Activated CD4-positive, alpha-beta T cell treated with anti-CD3 and anti-CD28 coated beads for 36 hours (primary cell): ENCODE measurements at regions not wholly inside any gene's neighbourhood (a gene's known extent, or its start where the extent isn't known, plus 50 kb on each side); places are given as distances from the start of the nearest gene placed in this dataset.

Experiments
- ATAC-seq: fragments of 200-7000 bp; cut with Tn5 transposase; one replicate; pipeline ENCODE4 v1.10.0; 2021; ENCODE audit warnings: mild to moderate bottlenecking, moderate library complexity
- CTCF ChIA-PET: fragments of 350-600 bp; sonication (Branson Sonifier 250); formaldehyde crosslinking; loops from one replicate; lab custom pipeline; 2021; ENCODE audit warnings: antibody characterized with exemption; lab: Charles Lee
- POLR2A ChIA-PET: fragments of 350-600 bp; sonication (Branson Sonifier 250); formaldehyde crosslinking; loops from one replicate; lab custom pipeline; 2021; ENCODE audit warnings: antibody characterized with exemption, inconsistent platforms; lab: Charles Lee
- DNase-seq: peaks from one replicate; pipeline ENCODE4 v3.0.0-alpha.2; 2020
- H3K27ac Mint-ChIP-seq: one replicate; pipeline ENCODE4 v1.8.0; 2021; ENCODE audit warnings: mixed read lengths
- H3K27me3 Mint-ChIP-seq: one replicate; pipeline ENCODE4 v1.8.0; 2021; ENCODE audit warnings: mixed read lengths
- H3K36me3 Mint-ChIP-seq: one replicate; pipeline ENCODE4 v1.8.0; 2021; ENCODE audit warnings: low read depth, mixed read lengths
- H3K4me1 Mint-ChIP-seq: one replicate; pipeline ENCODE4 v1.8.0; 2021; ENCODE audit warnings: mixed read lengths
- H3K4me3 Mint-ChIP-seq: one replicate; pipeline ENCODE4 v1.8.0; 2021; ENCODE audit warnings: mild to moderate bottlenecking, moderate library complexity, mixed read lengths
- H3K9me3 Mint-ChIP-seq: one replicate; pipeline ENCODE4 v1.8.0; 2021; ENCODE audit warnings: low read depth, mixed read lengths
- intact Hi-C, 2 experiments: fragments of 100-400 bp; cut with DNase I in 1 of 2; cut with micrococcal nuclease in 1 of 2; formaldehyde crosslinking; loops; one replicate each; pipeline versions ENCODE4 v1.14.2 to v1.15.1; 2022 to 2024; cut with DNase I, micrococcal nuclease

- no peak for DNase-seq
- Mint-ChIP-seq H3K27ac (no peak overlapping the region), H3K27me3 (no peaks in the 10 kb centered on the region), H3K4me1 (no peaks in the 10 kb centered on the region), H3K36me3 (no peaks in the 10 kb centered on the region), H3K9me3 (no peaks in the 10 kb centered on the region), H3K4me3 (no peak overlapping the region)
- ChIA-PET CTCF (interaction anchor here (0.6 to 0.8 kb wide), 2 partner anchors 12 to 1549 kb away, joined by 3 read pairs; no protein-coding TSS in a partner anchor), POLR2A (no interaction called here)
- intact Hi-C loops, result no loop called here
- ATAC-seq, result no peak
These were observed 455.3 kb upstream of the NAALADL2 start for GRCh38 chr3:174403831-174404230.

DNA sequence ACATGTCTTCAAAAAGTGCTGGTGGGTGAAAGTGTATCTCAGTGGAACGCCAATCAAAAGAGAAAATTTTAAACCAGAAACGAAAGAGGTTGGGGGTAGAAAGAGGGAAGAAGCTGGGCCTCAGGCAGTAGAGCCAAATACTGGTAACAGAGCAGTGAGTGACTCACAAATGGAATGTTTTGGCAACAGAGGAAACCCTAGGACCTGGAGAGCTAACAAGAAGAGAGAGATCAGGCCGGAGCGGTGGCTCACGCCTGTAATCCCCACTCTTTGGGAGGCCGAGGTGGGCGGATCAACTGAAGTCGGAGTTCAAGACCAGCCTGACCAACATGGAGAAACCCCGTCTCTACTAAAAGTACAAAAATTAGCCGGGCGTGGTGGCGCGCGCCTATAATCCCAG, 450.8 kb upstream of the NAALADL2 start:
- Mint-ChIP-seq H3K4me3 (no peak overlapping the region), H3K27me3 (no peaks in the 10 kb centered on the region), H3K27ac (no peak overlapping the region), H3K36me3 (no peaks in the 10 kb centered on the region), H3K9me3 (no peaks in the 10 kb centered on the region), H3K4me1 (no peaks in the 10 kb centered on the region)
- POLR2A ChIA-PET, result no interaction called here
- intact Hi-C loops, result no loop called here
- DNase-seq (no peak), ATAC-seq (no peak)
- CTCF ChIA-PET, result no interaction called here

DNA sequence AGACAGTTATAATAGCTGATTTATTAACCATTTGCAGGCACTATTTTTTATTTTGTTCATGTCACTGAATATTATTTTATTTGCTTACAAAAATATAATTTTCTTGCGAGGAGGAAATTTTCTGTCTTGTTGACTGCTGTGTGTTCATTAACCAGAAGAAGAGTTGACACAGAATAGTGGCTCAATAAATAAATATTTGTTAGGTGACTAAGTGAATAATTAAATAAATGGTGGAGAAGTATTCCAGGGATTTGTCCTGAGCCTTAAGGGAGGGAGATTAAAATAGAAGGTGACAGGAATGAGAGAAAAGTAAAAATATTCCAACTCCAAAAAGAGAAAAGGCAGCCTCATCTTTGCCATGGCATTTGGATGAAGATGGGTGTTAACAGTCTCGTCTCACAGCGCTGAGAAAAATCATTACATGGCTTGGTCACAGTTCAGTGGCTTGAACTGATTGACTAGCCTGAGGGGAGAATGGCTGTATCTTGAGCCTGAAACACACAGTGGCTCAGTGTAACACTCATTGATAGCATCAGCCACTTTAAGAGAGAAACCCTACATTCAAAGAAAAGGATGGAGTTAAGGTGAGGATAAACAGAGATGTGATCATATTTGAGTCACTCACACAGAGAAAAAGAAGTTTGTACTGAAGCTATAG, 449.9 kb upstream of the NAALADL2 start:
- no peaks in the 10 kb centered on the region for H3K4me1 Mint-ChIP-seq
- no peaks in the 10 kb centered on the region for H3K27me3 Mint-ChIP-seq
- H3K9me3 Mint-ChIP-seq, result no peaks in the 10 kb centered on the region
- intact Hi-C loops, result no loop called here
- POLR2A ChIA-PET, result no interaction called here
- ATAC-seq (no peak), DNase-seq (no peak)
- no peak overlapping the region for H3K27ac Mint-ChIP-seq
- H3K36me3 Mint-ChIP-seq, result no peaks in the 10 kb centered on the region
- H3K4me3 Mint-ChIP-seq, result no peak overlapping the region
- CTCF ChIA-PET, result interaction anchor here (1.5 kb wide), 1 partner anchor 16 kb away, joined by 3 read pairs; no protein-coding TSS in a partner anchor

- no peak for DNase-seq
- no peak overlapping the region for H3K4me3 Mint-ChIP-seq
- H3K27ac Mint-ChIP-seq, result no peak overlapping the region
- intact Hi-C loops, result no loop called here
- ChIA-PET POLR2A (no interaction called here), CTCF (no interaction called here)
- no peaks in the 10 kb centered on the region for H3K9me3 Mint-ChIP-seq
- H3K4me1 Mint-ChIP-seq, result no peaks in the 10 kb centered on the region
- no peak for ATAC-seq
- no peaks in the 10 kb centered on the region for H3K36me3 Mint-ChIP-seq
- H3K27me3 Mint-ChIP-seq, result no peaks in the 10 kb centered on the region
These were observed 445.8 kb upstream of the NAALADL2 start for GRCh38 chr3:174413062-174413912.

GRCh38 chr3:174414902-174415301, 444.2 kb upstream of the NAALADL2 start:
- H3K27ac Mint-ChIP-seq, result no peak overlapping the region
- no peak overlapping the region for H3K4me3 Mint-ChIP-seq
- ChIA-PET POLR2A (no interaction called here), CTCF (no interaction called here)
- intact Hi-C loops, result no loop called here
- no peaks in the 10 kb centered on the region for H3K9me3 Mint-ChIP-seq
- no peaks in the 10 kb centered on the region for H3K27me3 Mint-ChIP-seq
- DNase-seq, result no peak
- H3K4me1 Mint-ChIP-seq, result no peaks in the 10 kb centered on the region
- no peaks in the 10 kb centered on the region for H3K36me3 Mint-ChIP-seq
- ATAC-seq, result no peak

GRCh38 chr3:174417573-174417972, 441.6 kb upstream of the NAALADL2 start:
- no peak overlapping the region for H3K4me3 Mint-ChIP-seq
- H3K4me1 Mint-ChIP-seq, result no peaks in the 10 kb centered on the region
- H3K36me3 Mint-ChIP-seq, result no peaks in the 10 kb centered on the region
- POLR2A ChIA-PET, result no interaction called here
- no peaks in the 10 kb centered on the region for H3K27me3 Mint-ChIP-seq
- no peaks in the 10 kb centered on the region for H3K9me3 Mint-ChIP-seq
- no peak overlapping the region for H3K27ac Mint-ChIP-seq
- CTCF ChIA-PET, result no interaction called here
- ATAC-seq (no peak), DNase-seq (no peak)
- intact Hi-C loops, result no loop called here

DNA sequence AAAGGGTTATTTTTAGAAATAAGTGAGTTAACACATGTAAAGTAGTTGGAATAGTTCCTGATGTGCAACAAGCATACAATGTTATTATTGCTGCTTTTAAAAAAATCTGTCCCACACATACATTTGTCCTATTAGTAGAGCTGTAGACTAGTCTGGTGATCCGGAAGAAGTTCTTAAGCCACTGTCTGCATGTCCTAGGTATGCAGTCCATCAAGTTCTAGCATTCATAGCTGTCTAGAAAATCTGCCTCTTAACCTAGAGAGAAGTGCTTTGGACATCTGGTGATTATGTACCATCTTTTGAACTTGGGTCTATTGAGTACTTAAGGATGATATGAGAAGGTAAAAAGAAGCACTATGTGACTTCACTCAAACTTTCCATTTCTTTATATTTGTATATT, 439.9 kb upstream of the NAALADL2 start:
- no peak overlapping the region for H3K27ac Mint-ChIP-seq

DNA sequence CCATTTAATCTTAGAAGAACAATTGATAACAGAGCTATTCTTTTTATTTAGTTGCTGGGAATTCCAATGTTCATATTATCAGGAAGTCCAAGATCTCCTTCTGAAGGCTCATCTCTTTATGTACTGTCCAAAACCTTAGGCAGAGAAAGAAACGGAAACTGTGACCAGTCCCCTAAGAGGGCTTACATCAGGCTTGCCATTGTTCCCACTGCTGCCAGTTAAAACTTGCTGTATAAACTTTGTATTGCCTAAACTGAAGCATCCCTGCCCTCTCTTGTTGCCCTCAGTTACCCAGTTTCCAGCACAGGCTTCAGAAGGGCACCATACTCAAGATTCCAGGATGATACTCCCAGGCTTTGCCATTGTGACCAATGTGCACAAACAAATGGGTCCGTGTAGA, 435.2 kb upstream of the NAALADL2 start:
- Mint-ChIP-seq H3K36me3 (no peaks in the 10 kb centered on the region), H3K27me3 (no peaks in the 10 kb centered on the region), H3K4me3 (no peak overlapping the region), H3K4me1 (no peaks in the 10 kb centered on the region), H3K9me3 (no peaks in the 10 kb centered on the region), H3K27ac (no peak overlapping the region)
- DNase-seq (no peak), ATAC-seq (no peak)
- intact Hi-C loops, result no loop called here
- ChIA-PET CTCF (no interaction called here), POLR2A (no interaction called here)

More for the DNA sequence above, 439.9 kb upstream of the NAALADL2 start:
- intact Hi-C loops, result no loop called here
- Mint-ChIP-seq H3K36me3 (no peaks in the 10 kb centered on the region), H3K4me1 (no peaks in the 10 kb centered on the region), H3K4me3 (no peak overlapping the region), H3K27me3 (no peaks in the 10 kb centered on the region), H3K9me3 (no peaks in the 10 kb centered on the region)
- ChIA-PET POLR2A (no interaction called here), CTCF (no interaction called here)
- DNase-seq, result no peak
- ATAC-seq, result no peak

DNA sequence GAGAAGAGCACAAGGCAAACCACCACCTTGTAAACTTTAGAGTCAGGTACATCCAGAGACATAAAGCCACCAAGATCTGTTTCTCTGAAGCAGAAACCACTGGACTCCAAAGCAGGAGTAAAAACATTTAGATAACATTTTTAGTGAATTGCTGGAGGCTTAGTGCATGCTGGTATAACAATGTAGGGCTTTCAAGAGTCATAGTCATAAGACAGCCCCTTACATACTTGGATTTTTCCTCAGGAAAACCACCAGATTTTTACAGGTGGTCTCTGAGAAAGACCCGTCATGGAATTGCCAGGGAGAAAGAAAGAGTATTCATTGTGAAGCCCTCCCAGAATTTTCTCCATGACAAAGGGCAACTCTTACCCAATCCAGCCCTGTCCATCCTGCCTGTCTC, 434.5 kb upstream of the NAALADL2 start:
- Mint-ChIP-seq H3K36me3 (no peaks in the 10 kb centered on the region), H3K27me3 (no peaks in the 10 kb centered on the region), H3K4me3 (no peak overlapping the region), H3K9me3 (no peaks in the 10 kb centered on the region), H3K4me1 (no peaks in the 10 kb centered on the region), H3K27ac (no peak overlapping the region)
- DNase-seq, result no peak
- no peak for ATAC-seq
- intact Hi-C loops, result no loop called here
- POLR2A ChIA-PET, result no interaction called here
- CTCF ChIA-PET, result no interaction called here

GRCh38 chr3:174425422-174425821, 433.7 kb upstream of the NAALADL2 start:
- ATAC-seq (no peak), DNase-seq (no peak)
- no peaks in the 10 kb centered on the region for H3K4me1 Mint-ChIP-seq
- no peak overlapping the region for H3K4me3 Mint-ChIP-seq
- intact Hi-C loops, result no loop called here
- no peaks in the 10 kb centered on the region for H3K36me3 Mint-ChIP-seq
- CTCF ChIA-PET, result no interaction called here
- POLR2A ChIA-PET, result no interaction called here
- H3K27me3 Mint-ChIP-seq, result no peaks in the 10 kb centered on the region
- no peaks in the 10 kb centered on the region for H3K9me3 Mint-ChIP-seq
- no peak overlapping the region for H3K27ac Mint-ChIP-seq

DNA sequence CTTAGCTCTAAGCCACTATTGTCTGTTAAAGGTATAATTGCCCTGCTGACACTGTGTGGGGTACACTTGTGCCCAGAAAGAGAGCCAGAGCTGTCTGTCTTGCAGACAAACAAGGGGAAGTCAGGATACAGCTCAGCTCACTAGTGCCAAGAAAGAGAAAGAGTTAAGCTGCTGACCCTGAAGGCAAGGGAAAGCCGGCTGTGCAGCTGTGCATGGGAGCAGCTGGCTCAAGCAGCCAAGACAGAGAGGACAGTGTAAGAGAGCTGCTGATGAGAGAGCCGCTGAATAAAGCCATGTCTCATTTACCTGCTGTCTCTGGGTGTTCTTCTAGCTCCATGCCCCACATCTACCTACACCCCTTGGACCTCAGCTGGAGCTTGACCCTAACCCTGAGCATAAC, 428.1 kb upstream of the NAALADL2 start:
- POLR2A ChIA-PET, result no interaction called here
- CTCF ChIA-PET, result interaction anchor here (0.8 kb wide), 1 partner anchor 15 kb away, joined by 3 read pairs; no protein-coding TSS in a partner anchor
- Mint-ChIP-seq H3K27me3 (peaks cover 5% of the 10 kb centered on the region), H3K9me3 (no peaks in the 10 kb centered on the region), H3K4me3 (no peak overlapping the region), H3K27ac (no peak overlapping the region), H3K4me1 (no peaks in the 10 kb centered on the region), H3K36me3 (no peaks in the 10 kb centered on the region)
- no peak for DNase-seq
- intact Hi-C loops, result no loop called here
- no peak for ATAC-seq

DNA sequence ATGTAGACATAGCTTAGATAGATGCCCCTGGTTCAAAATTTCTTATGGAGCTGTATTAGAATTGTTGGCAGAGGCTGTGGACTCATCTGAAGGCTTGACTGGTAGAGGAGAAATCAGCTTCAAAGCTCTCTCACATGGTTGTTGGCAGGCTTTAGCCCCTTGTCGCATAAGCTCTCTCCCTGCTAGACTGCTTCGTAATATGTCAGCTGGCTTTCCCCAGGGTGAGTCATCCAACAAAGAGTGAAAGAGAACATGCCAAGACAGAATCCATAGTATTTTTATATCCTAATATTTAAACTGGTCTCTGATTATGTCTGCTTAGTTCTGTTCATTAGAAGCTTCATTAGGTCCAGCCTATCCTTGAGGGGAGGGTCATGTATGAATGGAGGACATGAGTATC, 427.4 kb upstream of the NAALADL2 start:
- ATAC-seq (no peak), DNase-seq (no peak)
- POLR2A ChIA-PET, result no interaction called here
- Mint-ChIP-seq H3K36me3 (no peaks in the 10 kb centered on the region), H3K4me3 (no peak overlapping the region), H3K4me1 (no peaks in the 10 kb centered on the region), H3K9me3 (no peaks in the 10 kb centered on the region), H3K27me3 (peaks cover 5% of the 10 kb centered on the region), H3K27ac (no peak overlapping the region)
- intact Hi-C loops, result no loop called here
- CTCF ChIA-PET, result no interaction called here
